Peyer's patch (tissue), 4 donors: ENCODE measurements at regions not wholly inside any gene's neighbourhood (a gene's known extent, or its start where the extent isn't known, plus 50 kb on each side); places are given as distances from the start of the nearest gene placed in this dataset.

ENCODE experiments used
- DNase-seq, 3 donors: peaks; one replicate each; pipeline ENCODE4 v3.0.0-alpha.2; 2017 to 2019
- H3K27ac ChIP-seq, 4 donors: fragments of 200-600 bp; sonication (generic); one replicate each; pipeline ENCODE4 v1.5.1; 2016 to 2019
- H3K27me3 ChIP-seq, 2 donors: fragments of 200-600 bp; sonication (generic); one replicate each; pipeline ENCODE4 v1.5.1; 2019
- H3K36me3 ChIP-seq, 3 donors: fragments of 200-600 bp; sonication (generic); one replicate each; pipeline ENCODE4 v1.5.1; 2016 to 2019
- H3K4me1 ChIP-seq, 4 donors: fragments of 200-600 bp; sonication (generic); one replicate each; pipeline ENCODE4 v1.5.1; 2016 to 2019
- H3K4me3 ChIP-seq, 4 donors: fragments of 200-600 bp; sonication (generic); 1 replicate in 3 of 4; 2 replicates in 1 of 4; pipeline ENCODE4 v1.5.1; 2016 to 2019; ENCODE audit warnings: mild to moderate bottlenecking in 1 of 4
- H3K9me3 ChIP-seq, 4 donors: fragments of 200-600 bp; sonication (generic); one replicate each; pipeline ENCODE4 v1.5.1; 2016 to 2019; ENCODE audit warnings: mild to moderate bottlenecking in 1 of 4
- POLR2A ChIP-seq, 2 donors: fragments of 450-650 bp; IDR thresholded peaks; one replicate each; pipeline ENCODE4 v1.5.1; 2017; ENCODE audit warnings: antibody characterized with exemption in 2 of 2, mild to moderate bottlenecking in 2 of 2, moderate library complexity in 2 of 2
- TF ChIP-seq, protein P1 (sequence below), 6 experiments: fragments of 450-650 bp in 4 of 6; fragments of 200-600 bp in 2 of 6; sonication (generic) in 1 of 6; IDR thresholded peaks; one replicate each; pipeline ENCODE4 v1.5.1; 2017 to 2019; ENCODE audit warnings: antibody characterized with exemption in 6 of 6, mild to moderate bottlenecking in 3 of 6, moderate library complexity in 1 of 6

DNA sequence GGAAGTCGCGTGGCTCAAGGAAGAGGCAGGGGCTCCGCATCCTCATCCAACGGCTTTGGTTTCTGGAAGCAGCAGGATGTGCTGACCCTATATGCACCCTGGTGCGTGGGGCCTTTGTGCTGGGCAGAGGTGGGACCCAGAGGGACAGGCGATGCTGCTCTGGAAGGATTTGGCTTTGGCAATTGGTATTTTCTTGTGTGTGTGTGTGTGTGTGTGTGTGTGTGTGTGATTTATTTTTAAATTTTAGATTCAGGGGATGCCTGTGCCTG is 321.9 kb upstream of the ZNF507 start:
- H3K9me3 ChIP-seq = no peaks in the 10 kb centered on the region
- no peak overlapping the region for H3K4me3 ChIP-seq
- DNase-seq = no peak
- H3K36me3 ChIP-seq = no peaks in the 10 kb centered on the region
- no peaks in the 10 kb centered on the region for H3K27me3 ChIP-seq
- no peaks in the 10 kb centered on the region for H3K4me1 ChIP-seq
- TF ChIP-seq, protein P1, sequence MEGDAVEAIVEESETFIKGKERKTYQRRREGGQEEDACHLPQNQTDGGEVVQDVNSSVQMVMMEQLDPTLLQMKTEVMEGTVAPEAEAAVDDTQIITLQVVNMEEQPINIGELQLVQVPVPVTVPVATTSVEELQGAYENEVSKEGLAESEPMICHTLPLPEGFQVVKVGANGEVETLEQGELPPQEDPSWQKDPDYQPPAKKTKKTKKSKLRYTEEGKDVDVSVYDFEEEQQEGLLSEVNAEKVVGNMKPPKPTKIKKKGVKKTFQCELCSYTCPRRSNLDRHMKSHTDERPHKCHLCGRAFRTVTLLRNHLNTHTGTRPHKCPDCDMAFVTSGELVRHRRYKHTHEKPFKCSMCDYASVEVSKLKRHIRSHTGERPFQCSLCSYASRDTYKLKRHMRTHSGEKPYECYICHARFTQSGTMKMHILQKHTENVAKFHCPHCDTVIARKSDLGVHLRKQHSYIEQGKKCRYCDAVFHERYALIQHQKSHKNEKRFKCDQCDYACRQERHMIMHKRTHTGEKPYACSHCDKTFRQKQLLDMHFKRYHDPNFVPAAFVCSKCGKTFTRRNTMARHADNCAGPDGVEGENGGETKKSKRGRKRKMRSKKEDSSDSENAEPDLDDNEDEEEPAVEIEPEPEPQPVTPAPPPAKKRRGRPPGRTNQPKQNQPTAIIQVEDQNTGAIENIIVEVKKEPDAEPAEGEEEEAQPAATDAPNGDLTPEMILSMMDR (IDR thresholded peaks at IDR 0.05) = no peak
- no peak for TF ChIP-seq POLR2A (IDR thresholded peaks at IDR 0.05)
- H3K27ac ChIP-seq = no peak overlapping the region

DNA sequence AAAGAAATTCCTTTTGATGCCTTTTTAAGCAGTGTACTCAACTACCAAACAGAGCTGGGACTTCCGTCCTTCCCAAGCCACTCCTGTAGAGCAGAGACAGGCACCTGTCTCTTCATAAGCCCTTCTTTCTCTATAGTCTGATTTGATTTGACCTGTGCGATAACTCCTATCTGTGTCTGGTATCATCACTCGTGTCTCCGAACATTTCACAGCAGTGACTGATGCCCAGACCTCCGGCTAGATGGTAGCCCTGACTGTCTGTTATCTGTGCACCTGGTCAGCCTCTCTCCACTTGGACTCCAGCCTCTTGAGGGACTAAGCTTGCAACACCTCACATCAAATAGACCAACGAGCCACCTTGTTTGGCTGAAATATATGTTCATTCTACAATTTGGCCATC is 316.2 kb upstream of the ZNF507 start:
- no peak overlapping the region for H3K4me3 ChIP-seq
- no peak for DNase-seq
- no peaks in the 10 kb centered on the region for H3K27me3 ChIP-seq
- H3K36me3 ChIP-seq = no peaks in the 10 kb centered on the region
- no peaks in the 10 kb centered on the region for H3K4me1 ChIP-seq
- no peak overlapping the region for H3K27ac ChIP-seq
- H3K9me3 ChIP-seq = no peaks in the 10 kb centered on the region
- TF ChIP-seq POLR2A (IDR thresholded peaks at IDR 0.05) = no peak
- TF ChIP-seq, protein P1 (IDR thresholded peaks at IDR 0.05) = no peak

DNA sequence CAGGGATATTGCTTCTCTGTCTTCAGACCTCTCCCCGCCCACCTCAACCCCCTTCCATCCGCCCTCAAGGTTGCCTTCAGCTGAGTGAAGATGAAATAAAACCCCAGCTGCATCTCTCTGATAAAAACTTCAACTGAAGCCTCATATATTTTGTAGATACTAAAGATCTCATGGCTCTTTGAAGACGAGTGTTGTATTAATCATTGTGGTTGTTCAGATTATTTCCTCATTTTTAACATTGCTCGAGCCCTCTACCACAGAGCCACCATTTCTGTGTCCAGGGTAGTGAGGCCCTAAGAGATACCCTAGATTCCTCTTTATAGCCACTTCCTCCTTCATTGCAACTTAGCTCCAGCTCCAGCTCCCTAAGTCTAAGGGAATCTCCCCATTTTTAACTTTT is 312.8 kb upstream of the ZNF507 start:
- TF ChIP-seq, protein P1 (IDR thresholded peaks at IDR 0.05) = no peak
- no peak for TF ChIP-seq POLR2A (IDR thresholded peaks at IDR 0.05)
- no peaks in the 10 kb centered on the region for H3K27me3 ChIP-seq
- H3K27ac ChIP-seq = no peak overlapping the region
- no peaks in the 10 kb centered on the region for H3K4me1 ChIP-seq
- H3K36me3 ChIP-seq = no peaks in the 10 kb centered on the region
- no peak for DNase-seq
- H3K9me3 ChIP-seq = no peaks in the 10 kb centered on the region
- no peak overlapping the region for H3K4me3 ChIP-seq

DNA sequence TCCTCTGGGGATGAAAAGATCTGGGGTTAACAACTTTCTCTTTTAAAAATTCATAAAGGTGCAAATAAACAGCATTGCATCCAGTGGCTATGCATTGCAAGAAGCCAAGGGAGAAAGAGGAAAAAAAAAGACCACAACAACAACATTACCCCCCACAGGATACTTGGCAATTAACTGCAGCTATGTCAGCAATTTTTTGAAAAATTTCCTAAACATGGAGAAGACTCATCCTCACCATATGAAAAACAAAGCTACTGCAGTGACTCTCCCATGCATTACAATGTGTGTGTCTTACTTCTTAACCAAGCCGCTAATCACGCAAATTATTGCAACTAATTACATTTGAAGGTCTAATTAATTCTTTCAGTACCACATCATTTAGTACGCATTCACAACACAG is 309.8 kb upstream of the ZNF507 start:
- no peaks in the 10 kb centered on the region for H3K27me3 ChIP-seq
- no peaks in the 10 kb centered on the region for H3K36me3 ChIP-seq
- no peak overlapping the region for H3K4me3 ChIP-seq
- DNase-seq = no peak
- no peaks in the 10 kb centered on the region for H3K9me3 ChIP-seq
- H3K4me1 ChIP-seq = no peaks in the 10 kb centered on the region
- no peak overlapping the region for H3K27ac ChIP-seq
- TF ChIP-seq, protein P1 (IDR thresholded peaks at IDR 0.05) = no peak
- no peak for TF ChIP-seq POLR2A (IDR thresholded peaks at IDR 0.05)

DNA sequence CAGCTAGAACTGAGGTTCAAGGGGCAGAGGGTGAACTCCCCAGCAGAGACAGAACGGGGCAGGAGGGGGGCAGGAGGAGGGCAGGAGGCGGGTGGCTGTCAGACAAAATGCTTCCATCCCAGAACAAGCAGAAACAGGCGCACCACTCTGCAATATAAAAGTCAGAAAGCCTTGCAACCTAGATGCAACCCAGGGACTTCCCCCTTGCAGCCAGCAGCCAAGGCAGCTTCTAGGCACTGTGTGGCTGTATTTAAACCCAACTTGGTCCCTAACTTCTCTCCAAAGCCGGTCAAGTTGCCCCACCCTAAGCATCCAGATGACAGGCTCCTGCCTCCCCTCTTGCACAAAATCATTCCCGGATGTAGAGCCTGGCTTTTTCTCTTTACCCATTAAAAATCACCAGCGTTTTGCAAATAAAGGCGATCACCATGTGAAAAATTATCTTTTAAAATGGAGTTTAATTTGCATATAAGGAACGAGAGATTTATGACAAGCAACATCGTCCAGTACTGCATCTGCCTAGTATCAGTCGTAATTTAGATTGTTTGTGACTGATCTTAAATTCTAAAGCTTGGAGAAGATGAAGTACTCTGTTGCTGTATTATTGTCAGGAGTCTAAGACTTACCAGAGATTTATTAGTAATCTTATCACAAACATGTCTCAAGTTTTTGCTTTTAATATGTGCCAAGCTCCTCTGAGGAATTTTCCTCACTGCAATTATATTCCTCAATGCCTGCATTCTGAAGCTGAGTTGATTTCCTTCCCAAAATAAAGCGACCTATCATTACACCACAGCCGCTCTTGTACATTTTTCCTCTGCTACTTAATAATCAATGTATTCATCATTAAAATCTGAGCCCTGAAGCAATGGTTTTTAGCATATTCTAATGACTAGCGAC is 307.1 kb upstream of the ZNF507 start:
- H3K9me3 ChIP-seq = no peaks in the 10 kb centered on the region
- H3K27ac ChIP-seq = no peak overlapping the region
- H3K27me3 ChIP-seq = no peaks in the 10 kb centered on the region
- TF ChIP-seq, protein P1 (IDR thresholded peaks at IDR 0.05) = no peak
- TF ChIP-seq POLR2A (IDR thresholded peaks at IDR 0.05) = no peak
- H3K4me3 ChIP-seq = no peak overlapping the region
- no peak for DNase-seq
- H3K36me3 ChIP-seq = no peaks in the 10 kb centered on the region
- H3K4me1 ChIP-seq = no peaks in the 10 kb centered on the region
